ENCODE measurements at regions not wholly inside any gene's neighbourhood (a gene's known extent, or its start where the extent isn't known, plus 50 kb on each side); places are given as distances from the start of the nearest gene placed in this dataset.
"Not testable (repeated sequence)": the region's sequence is repeated elsewhere in the genome, so short reads cannot be mapped to it uniquely, and the experiment has no call there.

GRCh38 chr3:177337541-177338331, 140.5 kb upstream of the TBL1XR1 start:
- TF ChIP-seq CTCF (IDR thresholded peaks at IDR 0.05; ENCODE audit: extremely low read depth, missing control alignments), result no peak
- DNase-seq (ENCODE audit: low spot score), result peak; percentile 50

- peak; percentile 39 for DNase-seq (ENCODE audit: low spot score)
These were observed 141.5 kb upstream of the TBL1XR1 start for GRCh38 chr3:177338697-177339219.

GRCh38 chr3:177339220-177339703, 142.0 kb upstream of the TBL1XR1 start:
- DNase-seq (ENCODE audit: low spot score), result not testable (repeated sequence)

More at GRCh38 chr3:177338697-177339219, 141.5 kb upstream of the TBL1XR1 start:
- no peak for TF ChIP-seq CTCF (IDR thresholded peaks at IDR 0.05; ENCODE audit: extremely low read depth, missing control alignments)

- no peak for DNase-seq (ENCODE audit: low spot score)
- no peak for TF ChIP-seq CTCF (IDR thresholded peaks at IDR 0.05; ENCODE audit: extremely low read depth, missing control alignments)
These were observed 143.1 kb upstream of the TBL1XR1 start for GRCh38 chr3:177340243-177340830.

- no peak for TF ChIP-seq CTCF (IDR thresholded peaks at IDR 0.05; ENCODE audit: extremely low read depth, missing control alignments)
- no peak for DNase-seq (ENCODE audit: low spot score)
These were observed 144.6 kb upstream of the TBL1XR1 start for GRCh38 chr3:177341736-177342419.

- no peak for TF ChIP-seq CTCF (IDR thresholded peaks at IDR 0.05; ENCODE audit: extremely low read depth, missing control alignments)
- no peak for DNase-seq (ENCODE audit: low spot score)
These were observed 145.9 kb upstream of the TBL1XR1 start for GRCh38 chr3:177343122-177343625.

- DNase-seq (ENCODE audit: low spot score), result peak; percentile 31
These were observed 148.0 kb upstream of the TBL1XR1 start for GRCh38 chr3:177345049-177345972.

More at GRCh38 chr3:177345049-177345972, 148.0 kb upstream of the TBL1XR1 start:
- TF ChIP-seq CTCF (IDR thresholded peaks at IDR 0.05; ENCODE audit: extremely low read depth, missing control alignments), result no peak
